Activated naive CD8-positive, alpha-beta T cell treated with anti-CD3 and anti-CD28 coated beads, Interleukin-2, amount 50 U/mL, for 24 hours (primary cell): ENCODE measurements at regions not wholly inside any gene's neighbourhood (a gene's known extent, or its start where the extent isn't known, plus 50 kb on each side); places are given as distances from the start of the nearest gene placed in this dataset.

Source experiments
- ATAC-seq: fragments of 150-1000 bp; cut with Tn5 transposase; one replicate; pipeline ENCODE4 v1.10.0; 2021
- DNase-seq: peaks from one replicate; pipeline ENCODE4 v3.0.0; 2021
- H3K27ac Mint-ChIP-seq: one replicate; pipeline ENCODE4 v1.8.0; 2021; ENCODE audit warnings: mild to moderate bottlenecking, mixed read lengths
- H3K27me3 Mint-ChIP-seq: one replicate; pipeline ENCODE4 v1.8.0; 2021; ENCODE audit warnings: mixed read lengths
- H3K36me3 Mint-ChIP-seq: one replicate; pipeline ENCODE4 v1.8.0; 2021; ENCODE audit warnings: low read depth, mixed read lengths
- H3K4me1 Mint-ChIP-seq: one replicate; pipeline ENCODE4 v1.8.0; 2021; ENCODE audit warnings: mixed read lengths
- H3K4me3 Mint-ChIP-seq: one replicate; pipeline ENCODE4 v1.8.0; 2021; ENCODE audit warnings: mild to moderate bottlenecking, moderate library complexity, mixed read lengths
- H3K9me3 Mint-ChIP-seq: one replicate; pipeline ENCODE4 v1.8.0; 2021; ENCODE audit warnings: mixed read lengths

DNA sequence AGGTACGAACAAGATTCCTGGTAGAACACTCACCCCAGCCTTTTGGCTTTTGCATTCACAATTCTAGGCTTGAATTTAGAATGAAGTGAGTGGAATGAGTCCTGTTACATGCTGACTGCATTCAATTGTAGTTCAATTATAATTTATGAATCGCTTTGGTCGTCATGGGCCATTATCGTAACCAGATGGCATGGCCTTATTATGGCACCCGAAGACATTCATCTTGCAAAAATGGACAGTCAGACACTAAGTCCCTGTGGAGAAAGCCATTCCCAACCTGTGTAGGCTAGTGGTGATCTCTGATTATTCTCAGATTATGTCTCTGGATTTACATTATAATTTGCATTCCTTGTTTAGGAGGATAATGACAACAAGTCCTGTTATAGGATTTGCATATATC lies 292.4 kb upstream of the NPSR1 start:
- Mint-ChIP-seq H3K36me3 (no peaks in the 10 kb centered on the region), H3K27me3 (no peaks in the 10 kb centered on the region), H3K27ac (no peak overlapping the region), H3K4me1 (no peaks in the 10 kb centered on the region), H3K4me3 (no peak overlapping the region), H3K9me3 (no peaks in the 10 kb centered on the region)
- no peak for ATAC-seq
- DNase-seq = no peak

DNA sequence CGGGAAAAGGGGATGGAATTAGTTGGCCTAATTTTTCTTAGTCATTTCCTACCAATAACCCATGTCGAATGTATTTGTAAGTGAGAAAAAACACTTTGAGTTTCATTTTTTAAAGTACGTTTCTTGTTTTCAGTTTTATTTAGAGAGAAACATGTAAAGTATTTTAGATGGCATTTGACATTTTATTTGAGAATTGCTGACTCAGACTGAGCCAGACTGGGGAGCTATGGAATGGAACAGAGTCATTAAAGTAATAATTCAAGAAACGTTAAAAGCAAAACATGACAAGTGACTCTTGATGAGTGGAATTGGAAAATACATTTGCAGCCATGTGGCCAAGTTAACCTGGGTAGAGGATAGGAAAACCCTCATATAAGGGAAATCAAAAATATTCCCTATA lies 286.1 kb upstream of the NPSR1 start:
- H3K27ac Mint-ChIP-seq = no peak overlapping the region
- H3K4me1 Mint-ChIP-seq = no peaks in the 10 kb centered on the region
- no peaks in the 10 kb centered on the region for H3K36me3 Mint-ChIP-seq
- H3K27me3 Mint-ChIP-seq = no peaks in the 10 kb centered on the region
- no peak overlapping the region for H3K4me3 Mint-ChIP-seq
- DNase-seq (no peak), ATAC-seq (no peak)
- peaks cover 4% of the 10 kb centered on the region for H3K9me3 Mint-ChIP-seq

DNA sequence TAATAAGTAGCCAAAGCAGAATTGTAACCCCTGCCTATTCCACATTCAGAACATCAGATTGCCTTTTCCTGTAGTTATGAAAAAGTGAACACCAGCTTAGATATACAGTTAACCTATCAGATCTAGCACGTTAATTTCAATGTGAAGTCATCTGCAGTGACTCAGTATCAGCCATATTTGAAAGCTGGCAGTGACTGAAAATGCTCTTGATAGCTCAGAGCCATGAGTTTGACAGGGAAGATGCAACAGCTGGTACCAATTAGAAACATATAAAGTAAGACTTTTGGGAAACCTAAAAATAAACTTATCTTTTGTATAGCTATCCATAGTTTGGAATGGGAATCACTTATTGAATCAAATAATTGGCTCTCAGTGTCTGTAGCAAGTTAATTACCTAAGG lies 284.1 kb upstream of the NPSR1 start:
- H3K27me3 Mint-ChIP-seq = no peaks in the 10 kb centered on the region
- H3K4me1 Mint-ChIP-seq = no peaks in the 10 kb centered on the region
- H3K27ac Mint-ChIP-seq = no peak overlapping the region
- no peak overlapping the region for H3K4me3 Mint-ChIP-seq
- ATAC-seq = no peak
- no peak for DNase-seq
- H3K36me3 Mint-ChIP-seq = no peaks in the 10 kb centered on the region
- peaks cover 4% of the 10 kb centered on the region for H3K9me3 Mint-ChIP-seq

DNA sequence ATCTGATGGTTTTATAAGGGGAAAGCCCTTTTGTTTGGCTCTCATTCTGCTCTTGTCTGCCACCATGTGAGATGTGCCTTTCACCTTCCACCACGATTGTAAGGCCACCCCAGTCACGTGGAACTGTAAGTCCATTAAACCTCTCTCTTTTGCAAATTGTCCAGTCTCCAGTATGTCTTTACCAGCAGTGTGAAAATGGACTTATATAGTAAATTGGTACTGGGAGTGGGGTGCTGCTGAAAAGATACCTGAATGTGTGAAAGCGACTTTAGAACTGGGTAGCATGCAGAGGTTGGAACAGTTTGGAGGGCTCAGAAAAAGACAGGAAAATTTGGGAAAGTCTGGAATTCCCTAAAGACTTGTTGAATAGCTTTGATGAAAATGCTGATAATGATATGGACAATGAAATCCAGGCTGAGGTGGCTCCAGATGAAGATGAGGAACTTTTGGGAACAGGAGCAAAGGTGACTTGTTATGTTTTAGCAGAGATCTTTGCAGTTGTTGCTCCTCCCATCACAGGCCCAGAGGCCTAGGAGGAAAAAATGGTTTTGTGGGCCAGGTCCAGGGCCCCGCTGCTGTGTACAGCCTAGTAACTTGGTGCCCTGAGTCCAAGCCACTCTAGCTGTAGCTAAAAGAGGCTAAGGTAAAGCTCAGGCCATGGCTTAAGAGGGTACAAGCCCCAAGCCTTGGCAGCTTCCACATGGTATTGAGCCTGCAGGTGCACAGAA lies 275.7 kb upstream of the NPSR1 start:
- no peaks in the 10 kb centered on the region for H3K36me3 Mint-ChIP-seq
- H3K27ac Mint-ChIP-seq = no peak overlapping the region
- ATAC-seq = no peak
- no peaks in the 10 kb centered on the region for H3K27me3 Mint-ChIP-seq
- DNase-seq = no peak
- no peaks in the 10 kb centered on the region for H3K4me1 Mint-ChIP-seq
- no peak overlapping the region for H3K4me3 Mint-ChIP-seq
- peaks cover 18% of the 10 kb centered on the region for H3K9me3 Mint-ChIP-seq

DNA sequence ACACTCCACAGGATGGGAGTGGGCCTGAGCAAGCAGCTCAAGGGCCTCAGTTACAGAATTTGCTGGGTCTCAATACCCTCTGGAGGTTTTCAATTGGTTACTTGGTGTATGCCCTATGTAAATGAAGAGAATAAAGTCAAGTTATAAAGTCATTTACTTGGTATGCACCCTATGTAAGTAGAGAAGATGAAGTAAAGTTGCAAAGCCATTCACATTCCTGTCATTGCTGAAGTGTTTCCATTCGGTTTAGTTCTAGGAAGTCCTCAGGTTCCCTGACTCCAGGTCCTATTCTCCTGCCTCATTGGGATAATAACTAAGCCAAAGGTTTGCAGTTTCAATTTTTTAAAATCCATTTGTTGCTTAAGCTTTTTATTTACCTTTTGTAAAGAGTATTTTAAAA lies 272.6 kb upstream of the NPSR1 start:
- Mint-ChIP-seq H3K4me3 (no peak overlapping the region), H3K27ac (no peak overlapping the region), H3K27me3 (no peaks in the 10 kb centered on the region), H3K9me3 (peaks cover 18% of the 10 kb centered on the region), H3K36me3 (no peaks in the 10 kb centered on the region), H3K4me1 (no peaks in the 10 kb centered on the region)
- DNase-seq (no peak), ATAC-seq (no peak)

DNA sequence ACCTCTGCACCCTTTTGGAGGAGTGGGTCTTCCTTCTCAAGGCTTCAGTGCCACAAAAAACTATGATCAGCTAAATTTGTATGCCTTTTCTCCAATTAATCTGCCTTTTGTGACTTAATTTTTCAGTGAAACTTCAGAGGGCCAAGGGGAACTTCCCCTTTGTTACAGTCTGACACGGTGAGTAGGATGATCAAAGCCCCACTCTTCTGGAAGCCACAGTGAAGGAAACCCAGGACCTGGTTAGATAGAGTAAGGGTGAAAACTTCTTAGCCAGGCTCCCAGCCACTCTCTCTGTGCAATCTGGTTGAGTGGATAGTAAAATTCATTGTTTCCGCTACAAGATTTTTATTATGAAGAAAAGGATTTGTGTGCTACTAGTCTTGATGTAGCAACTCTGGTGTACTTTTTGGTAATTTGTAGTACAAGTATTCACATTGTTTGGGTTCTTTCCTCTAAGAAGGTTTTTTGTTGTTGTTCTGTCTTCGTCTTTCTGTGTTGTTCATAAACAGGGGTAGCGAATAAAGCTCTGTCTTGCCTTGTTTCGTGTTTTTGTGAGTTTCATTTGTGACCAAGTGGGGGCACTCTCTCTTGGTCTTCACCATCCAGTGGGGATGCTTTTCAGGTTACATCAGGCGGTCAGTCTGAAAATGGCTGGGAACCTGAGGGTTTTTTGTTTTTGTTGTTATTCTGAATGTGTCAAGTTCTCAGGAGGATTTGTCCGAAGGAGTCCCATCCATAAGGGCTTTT lies 268.5 kb upstream of the NPSR1 start:
- Mint-ChIP-seq H3K36me3 (no peaks in the 10 kb centered on the region), H3K4me1 (no peaks in the 10 kb centered on the region), H3K27me3 (no peaks in the 10 kb centered on the region), H3K9me3 (no peaks in the 10 kb centered on the region), H3K4me3 (no peak overlapping the region), H3K27ac (no peak overlapping the region)
- DNase-seq = no peak
- no peak for ATAC-seq

DNA sequence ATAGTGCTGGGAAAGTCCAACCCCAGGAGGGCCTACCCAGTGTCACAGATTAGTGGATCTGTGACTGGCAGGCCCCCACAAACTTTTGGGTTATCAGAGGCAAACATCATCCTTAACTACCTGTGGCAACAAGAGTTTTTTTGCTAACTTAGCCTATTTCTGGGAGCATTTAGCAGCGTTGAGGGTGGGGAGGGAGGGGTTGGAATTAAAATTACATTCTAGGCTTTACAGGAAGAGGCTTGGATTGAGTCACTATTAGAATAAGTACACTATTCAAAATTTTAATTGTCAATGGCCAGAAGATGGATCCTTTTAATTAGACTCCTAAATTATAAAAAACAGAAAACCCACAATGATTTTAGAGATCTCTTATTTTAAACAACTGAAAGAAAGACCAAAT lies 267.9 kb upstream of the NPSR1 start:
- Mint-ChIP-seq H3K4me3 (no peak overlapping the region), H3K27me3 (no peaks in the 10 kb centered on the region), H3K4me1 (no peaks in the 10 kb centered on the region), H3K36me3 (no peaks in the 10 kb centered on the region), H3K9me3 (no peaks in the 10 kb centered on the region), H3K27ac (no peak overlapping the region)
- no peak for ATAC-seq
- no peak for DNase-seq

DNA sequence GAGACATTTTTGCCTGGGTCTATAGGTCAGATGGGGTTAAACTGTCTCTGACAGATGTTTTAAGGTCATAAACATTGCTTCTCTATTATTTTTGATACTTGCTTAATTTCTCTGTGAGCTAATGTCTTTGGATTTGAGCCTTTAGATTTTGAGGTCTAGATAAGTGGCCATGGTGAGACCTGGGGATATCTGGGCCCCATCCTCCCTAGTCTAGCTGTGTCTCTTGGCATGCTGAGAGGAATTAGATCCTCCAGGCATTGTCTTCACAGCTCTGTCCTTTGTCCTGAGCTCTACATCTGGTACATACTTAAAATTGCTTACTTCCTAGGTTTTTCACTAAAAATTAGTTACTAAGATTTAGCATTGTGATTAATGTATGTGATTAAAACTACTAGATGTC lies 265.0 kb upstream of the NPSR1 start:
- H3K4me1 Mint-ChIP-seq = no peaks in the 10 kb centered on the region
- H3K27ac Mint-ChIP-seq = no peak overlapping the region
- no peak overlapping the region for H3K4me3 Mint-ChIP-seq
- no peaks in the 10 kb centered on the region for H3K9me3 Mint-ChIP-seq
- H3K36me3 Mint-ChIP-seq = no peaks in the 10 kb centered on the region
- ATAC-seq = no peak
- no peaks in the 10 kb centered on the region for H3K27me3 Mint-ChIP-seq
- DNase-seq = no peak

DNA sequence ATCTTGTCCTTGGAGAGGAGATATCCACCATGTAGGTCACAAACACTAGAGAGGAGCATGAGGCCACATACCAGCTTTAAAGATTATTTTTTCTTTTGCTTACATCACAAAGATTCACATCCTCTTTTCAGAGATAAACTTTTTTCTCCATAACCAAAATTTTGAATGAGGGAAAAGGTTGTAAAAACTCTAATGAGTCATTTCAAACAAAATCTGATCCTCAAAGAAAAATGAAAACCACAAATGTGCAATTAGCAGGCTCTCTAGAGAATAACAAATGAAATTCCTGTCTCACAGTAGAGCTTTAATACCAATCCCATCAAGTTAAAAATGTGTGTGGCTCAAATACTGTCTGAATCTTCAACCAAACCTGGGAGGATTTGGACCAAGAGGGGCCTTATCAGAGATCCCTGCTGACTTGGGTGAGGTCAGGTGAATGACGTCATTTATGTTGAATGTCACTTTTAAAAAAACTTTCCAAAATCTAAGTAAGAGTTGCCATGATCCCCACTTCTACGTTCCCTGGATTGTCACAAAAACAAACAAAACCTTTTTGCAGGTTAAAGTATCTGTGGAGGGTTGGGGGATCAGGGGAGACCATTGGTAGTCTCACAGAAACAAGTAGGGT lies 261.5 kb upstream of the NPSR1 start:
- H3K9me3 Mint-ChIP-seq = no peaks in the 10 kb centered on the region
- H3K27me3 Mint-ChIP-seq = no peaks in the 10 kb centered on the region
- H3K36me3 Mint-ChIP-seq = no peaks in the 10 kb centered on the region
- ATAC-seq (no peak), DNase-seq (no peak)
- no peak overlapping the region for H3K27ac Mint-ChIP-seq
- no peak overlapping the region for H3K4me3 Mint-ChIP-seq
- no peaks in the 10 kb centered on the region for H3K4me1 Mint-ChIP-seq

DNA sequence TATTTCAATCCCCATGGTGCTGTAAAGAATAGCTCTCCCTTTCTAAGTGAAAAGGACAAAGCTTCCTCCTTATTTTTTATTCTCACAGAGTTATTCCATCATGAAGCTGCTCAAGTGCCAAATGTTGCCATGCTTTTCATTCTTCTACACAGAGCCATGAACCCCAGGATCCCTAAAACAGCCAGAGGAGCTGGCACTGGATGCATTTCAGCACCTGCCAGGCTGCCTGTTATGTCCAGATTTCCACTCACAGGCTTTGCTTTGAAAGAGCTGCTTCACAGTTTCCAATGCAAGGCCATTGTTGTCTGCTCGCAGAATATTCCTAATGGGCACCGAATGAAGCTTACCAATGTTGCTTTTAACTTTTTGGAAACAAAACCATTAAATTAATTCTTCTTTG lies 256.2 kb upstream of the NPSR1 start:
- H3K4me1 Mint-ChIP-seq = no peaks in the 10 kb centered on the region
- H3K36me3 Mint-ChIP-seq = no peaks in the 10 kb centered on the region
- H3K9me3 Mint-ChIP-seq = no peaks in the 10 kb centered on the region
- no peak overlapping the region for H3K27ac Mint-ChIP-seq
- H3K27me3 Mint-ChIP-seq = no peaks in the 10 kb centered on the region
- H3K4me3 Mint-ChIP-seq = no peak overlapping the region
- ATAC-seq (no peak), DNase-seq (no peak)

DNA sequence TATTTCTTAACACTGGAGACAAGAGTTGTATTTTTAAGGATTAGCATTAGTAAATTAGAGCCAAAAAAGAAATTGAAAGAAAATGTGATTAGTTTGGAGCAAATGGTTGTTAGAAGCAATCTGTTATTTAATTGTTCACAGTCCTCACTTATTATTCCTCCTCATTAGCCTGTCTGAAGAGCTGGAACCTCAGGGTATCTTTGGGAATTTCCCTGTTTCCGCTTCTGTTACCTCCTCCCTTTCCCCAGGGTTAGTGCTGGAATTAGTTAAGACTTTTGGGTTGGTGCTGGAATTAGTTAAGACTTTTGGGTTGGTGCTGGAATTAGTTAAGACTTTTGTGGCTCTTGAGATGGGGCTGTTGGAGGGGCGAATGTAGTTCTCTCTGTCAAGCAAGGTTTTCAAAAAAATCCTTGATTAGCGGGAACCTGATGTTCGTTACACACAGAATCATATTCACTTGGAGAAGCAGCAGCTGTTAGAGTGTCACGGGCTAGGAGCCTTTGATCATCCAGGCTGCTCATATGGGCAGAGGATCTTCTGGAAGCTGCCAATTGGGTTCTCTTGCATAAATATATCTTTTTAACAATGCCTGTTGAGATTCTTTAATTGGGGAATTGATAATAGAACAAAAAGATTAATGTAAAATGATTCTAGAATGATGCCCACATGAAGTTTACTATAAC lies 251.0 kb upstream of the NPSR1 start:
- no peak for ATAC-seq

DNA sequence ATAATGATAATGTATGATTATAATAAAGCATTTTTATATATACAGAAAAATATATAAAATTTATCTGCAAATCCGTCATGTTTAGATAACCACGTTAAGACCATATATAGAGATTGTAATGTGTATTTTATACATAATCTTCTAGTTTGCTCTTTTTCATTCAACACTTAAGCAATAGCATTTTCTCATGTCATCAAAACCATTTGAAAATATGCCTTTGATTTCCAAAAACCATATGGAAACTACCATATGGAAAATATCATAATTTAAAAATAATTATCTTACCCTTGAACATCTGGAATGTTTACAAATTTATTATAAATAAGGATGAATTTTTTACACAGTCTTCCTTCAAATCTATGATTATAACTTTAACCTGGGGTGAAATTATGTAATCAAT lies 250.4 kb upstream of the NPSR1 start:
- Mint-ChIP-seq H3K27ac (no peak overlapping the region), H3K4me3 (no peak overlapping the region), H3K4me1 (no peaks in the 10 kb centered on the region), H3K9me3 (peaks cover 6% of the 10 kb centered on the region), H3K36me3 (no peaks in the 10 kb centered on the region), H3K27me3 (no peaks in the 10 kb centered on the region)
- DNase-seq (no peak), ATAC-seq (no peak)

More for the DNA sequence above, 251.0 kb upstream of the NPSR1 start:
- Mint-ChIP-seq H3K9me3 (peaks cover 5% of the 10 kb centered on the region), H3K4me3 (no peak overlapping the region), H3K27me3 (no peaks in the 10 kb centered on the region), H3K4me1 (no peaks in the 10 kb centered on the region), H3K36me3 (no peaks in the 10 kb centered on the region), H3K27ac (no peak overlapping the region)
- no peak for DNase-seq

DNA sequence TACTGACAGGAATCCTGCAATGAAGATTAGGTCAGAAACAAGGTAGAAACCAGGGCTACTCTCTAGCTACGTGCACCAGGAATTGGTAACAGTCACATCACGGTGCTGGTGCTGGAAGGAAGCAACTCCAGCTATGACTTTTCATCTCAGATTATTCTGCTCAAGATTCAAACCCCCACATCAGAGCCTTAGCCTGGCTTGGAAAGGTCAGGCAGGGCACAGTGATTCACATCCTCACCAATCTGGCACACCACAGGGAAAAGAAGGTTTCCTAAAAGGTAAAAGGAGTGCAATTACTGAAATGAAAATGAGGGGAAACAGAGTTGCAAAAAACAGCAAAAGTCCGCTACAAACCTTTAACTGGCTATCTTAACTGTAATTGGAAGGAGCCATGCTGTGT lies 240.2 kb upstream of the NPSR1 start:
- DNase-seq = no peak
- H3K4me1 Mint-ChIP-seq = no peaks in the 10 kb centered on the region
- peaks cover 7% of the 10 kb centered on the region for H3K9me3 Mint-ChIP-seq
- no peaks in the 10 kb centered on the region for H3K36me3 Mint-ChIP-seq
- no peak for ATAC-seq
- H3K27ac Mint-ChIP-seq = no peak overlapping the region
- no peak overlapping the region for H3K4me3 Mint-ChIP-seq
- H3K27me3 Mint-ChIP-seq = no peaks in the 10 kb centered on the region

DNA sequence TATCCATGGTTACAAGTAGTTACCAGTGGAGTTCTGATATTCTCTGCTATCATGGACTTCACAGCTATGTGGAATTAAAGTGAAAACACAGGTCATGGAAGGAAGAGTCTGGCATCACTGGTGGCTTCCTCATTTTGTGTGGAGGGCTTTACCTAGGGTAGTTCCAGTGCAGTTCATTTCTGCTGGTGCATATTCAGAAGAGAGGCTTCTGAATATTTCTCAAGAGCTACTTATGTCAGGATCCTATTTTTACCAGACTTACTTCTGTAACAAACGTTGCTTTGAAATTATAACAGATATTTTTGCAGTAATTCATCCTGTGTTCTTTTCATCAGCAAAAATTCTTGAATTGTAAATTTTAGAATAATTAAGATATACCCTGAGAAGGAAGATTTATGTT lies 236.5 kb upstream of the NPSR1 start:
- no peaks in the 10 kb centered on the region for H3K27me3 Mint-ChIP-seq
- no peak for ATAC-seq
- H3K27ac Mint-ChIP-seq = no peak overlapping the region
- no peak for DNase-seq
- no peak overlapping the region for H3K4me3 Mint-ChIP-seq
- no peaks in the 10 kb centered on the region for H3K4me1 Mint-ChIP-seq
- H3K9me3 Mint-ChIP-seq = peaks cover 2% of the 10 kb centered on the region
- no peaks in the 10 kb centered on the region for H3K36me3 Mint-ChIP-seq

DNA sequence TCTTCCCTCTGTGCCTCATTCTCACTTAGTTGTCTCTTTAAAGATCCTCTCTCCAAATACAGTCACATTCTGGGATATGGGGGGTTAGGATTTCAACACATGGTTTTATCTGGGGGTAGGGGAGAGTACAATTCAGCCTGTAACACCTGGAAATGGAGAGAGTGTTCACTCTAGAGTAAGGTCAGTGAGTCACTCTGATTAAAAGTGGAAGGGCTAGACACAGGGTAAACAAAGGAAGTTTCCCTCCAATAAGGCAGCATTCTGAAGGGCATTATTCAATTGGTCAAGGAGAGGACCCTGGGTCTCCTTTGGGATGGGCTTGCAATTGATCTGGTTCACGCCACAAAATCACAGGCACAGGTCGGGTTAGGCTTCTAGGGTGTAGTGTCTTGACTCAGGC lies 232.8 kb upstream of the NPSR1 start:
- Mint-ChIP-seq H3K4me3 (no peak overlapping the region), H3K9me3 (no peaks in the 10 kb centered on the region), H3K36me3 (no peaks in the 10 kb centered on the region), H3K27ac (no peak overlapping the region), H3K4me1 (no peaks in the 10 kb centered on the region), H3K27me3 (no peaks in the 10 kb centered on the region)
- ATAC-seq (no peak), DNase-seq (no peak)
